22Rv1 (cell line): ENCODE measurements at regions not wholly inside any gene's neighbourhood (a gene's known extent, or its start where the extent isn't known, plus 50 kb on each side); places are given as distances from the start of the nearest gene placed in this dataset.

Experiments used
- H3K27ac ChIP-seq: fragments of 450-650 bp; 2 replicates; pipeline ENCODE4 v1.5.1; 2017
- ZFX ChIP-seq: fragments of 450-650 bp; IDR thresholded peaks from 2 replicates; pipeline ENCODE4 v1.6.1; 2017; ENCODE audit warnings: antibody characterized with exemption, borderline replicate concordance
- TF ChIP-seq, protein P1 (sequence below): fragments of 450-650 bp; IDR thresholded peaks from 2 replicates; pipeline ENCODE4 v1.5.1; 2017; ENCODE audit warnings: mild to moderate bottlenecking

DNA sequence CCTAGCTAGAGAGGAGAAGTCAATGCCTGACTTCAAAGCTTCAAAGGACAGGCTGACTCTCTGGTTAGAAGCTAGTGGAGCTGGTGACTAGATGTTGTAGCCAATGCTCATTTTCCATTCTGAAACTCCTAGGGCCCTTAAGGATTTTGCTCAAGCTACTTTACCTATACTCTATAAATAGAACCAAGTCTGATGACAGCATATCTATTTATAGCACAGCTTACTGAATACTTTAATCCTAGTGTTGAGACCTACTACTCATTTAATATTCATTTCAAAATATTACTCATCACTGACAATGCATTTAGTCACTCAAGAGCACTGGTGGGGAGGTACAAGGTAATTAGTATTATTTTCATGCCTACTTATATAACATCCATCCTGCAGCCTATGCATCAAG, 137.2 kb upstream of the PELI2 start:
- H3K27ac ChIP-seq, result no peak overlapping the region
- TF ChIP-seq, protein P1, sequence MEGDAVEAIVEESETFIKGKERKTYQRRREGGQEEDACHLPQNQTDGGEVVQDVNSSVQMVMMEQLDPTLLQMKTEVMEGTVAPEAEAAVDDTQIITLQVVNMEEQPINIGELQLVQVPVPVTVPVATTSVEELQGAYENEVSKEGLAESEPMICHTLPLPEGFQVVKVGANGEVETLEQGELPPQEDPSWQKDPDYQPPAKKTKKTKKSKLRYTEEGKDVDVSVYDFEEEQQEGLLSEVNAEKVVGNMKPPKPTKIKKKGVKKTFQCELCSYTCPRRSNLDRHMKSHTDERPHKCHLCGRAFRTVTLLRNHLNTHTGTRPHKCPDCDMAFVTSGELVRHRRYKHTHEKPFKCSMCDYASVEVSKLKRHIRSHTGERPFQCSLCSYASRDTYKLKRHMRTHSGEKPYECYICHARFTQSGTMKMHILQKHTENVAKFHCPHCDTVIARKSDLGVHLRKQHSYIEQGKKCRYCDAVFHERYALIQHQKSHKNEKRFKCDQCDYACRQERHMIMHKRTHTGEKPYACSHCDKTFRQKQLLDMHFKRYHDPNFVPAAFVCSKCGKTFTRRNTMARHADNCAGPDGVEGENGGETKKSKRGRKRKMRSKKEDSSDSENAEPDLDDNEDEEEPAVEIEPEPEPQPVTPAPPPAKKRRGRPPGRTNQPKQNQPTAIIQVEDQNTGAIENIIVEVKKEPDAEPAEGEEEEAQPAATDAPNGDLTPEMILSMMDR, result no peak
- no peak for TF ChIP-seq ZFX

DNA sequence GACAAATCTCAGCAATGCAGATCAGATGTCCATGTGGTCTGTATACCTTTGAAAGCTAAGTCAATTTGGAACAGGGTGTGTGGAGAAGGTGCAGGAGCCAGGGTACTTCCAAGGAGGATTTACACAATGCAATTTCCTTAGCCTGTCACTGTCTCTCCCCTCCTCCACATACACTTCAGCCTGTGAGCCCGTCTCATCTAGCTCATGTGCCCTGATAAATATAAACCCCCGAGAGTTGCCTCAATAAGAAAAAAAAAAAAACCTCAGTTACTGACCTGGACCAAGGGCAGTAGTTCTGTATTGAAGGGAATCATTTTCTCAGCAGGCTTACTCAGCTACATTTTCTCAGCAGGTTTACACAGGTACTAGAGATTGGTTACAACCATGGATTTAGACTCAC, 132.1 kb upstream of the PELI2 start:
- TF ChIP-seq ZFX, result no peak
- TF ChIP-seq, protein P1, result no peak
- no peak overlapping the region for H3K27ac ChIP-seq

DNA sequence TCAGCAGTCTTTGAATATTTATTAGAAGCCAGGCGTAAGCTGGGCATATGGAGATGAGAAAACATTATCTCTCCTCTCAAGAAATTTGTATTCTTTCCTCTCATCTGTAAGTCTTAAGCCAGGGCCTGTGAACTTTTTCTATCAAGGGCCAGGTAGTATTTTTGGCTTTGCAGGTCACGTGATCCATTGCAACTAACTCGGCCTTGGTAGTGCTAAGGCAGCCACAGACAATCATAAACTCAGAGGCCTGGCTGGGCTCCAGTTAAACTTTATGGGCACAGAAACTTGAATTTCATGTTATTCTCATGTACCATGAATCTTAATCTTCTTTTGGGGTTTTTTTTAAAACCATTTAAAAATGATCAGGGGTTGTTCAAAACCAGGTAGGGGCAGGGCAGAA, 117.4 kb upstream of the PELI2 start:
- TF ChIP-seq ZFX, result no peak
- TF ChIP-seq, protein P1, result no peak
- H3K27ac ChIP-seq, result no peak overlapping the region

DNA sequence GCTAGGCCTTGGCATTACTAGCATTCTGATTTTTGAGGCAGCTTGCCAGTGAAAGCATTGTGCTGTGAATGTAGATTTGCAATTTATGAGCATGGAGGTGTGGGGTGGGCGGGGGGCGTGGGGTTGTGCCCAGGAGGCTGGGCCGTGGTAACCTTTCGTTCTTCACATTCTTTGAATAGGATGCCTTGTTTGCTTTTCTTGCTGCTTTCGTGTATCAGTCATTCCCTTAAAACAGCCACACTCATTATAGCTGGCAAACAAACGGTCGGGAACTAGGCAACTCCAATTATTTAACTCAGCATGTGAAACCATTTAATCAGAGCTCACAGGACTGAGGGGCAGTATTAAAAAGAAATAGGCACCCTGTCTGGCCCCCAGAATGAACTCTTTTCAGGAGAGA, 115.9 kb upstream of the PELI2 start:
- TF ChIP-seq, protein P1, result no peak
- no peak for TF ChIP-seq ZFX

DNA sequence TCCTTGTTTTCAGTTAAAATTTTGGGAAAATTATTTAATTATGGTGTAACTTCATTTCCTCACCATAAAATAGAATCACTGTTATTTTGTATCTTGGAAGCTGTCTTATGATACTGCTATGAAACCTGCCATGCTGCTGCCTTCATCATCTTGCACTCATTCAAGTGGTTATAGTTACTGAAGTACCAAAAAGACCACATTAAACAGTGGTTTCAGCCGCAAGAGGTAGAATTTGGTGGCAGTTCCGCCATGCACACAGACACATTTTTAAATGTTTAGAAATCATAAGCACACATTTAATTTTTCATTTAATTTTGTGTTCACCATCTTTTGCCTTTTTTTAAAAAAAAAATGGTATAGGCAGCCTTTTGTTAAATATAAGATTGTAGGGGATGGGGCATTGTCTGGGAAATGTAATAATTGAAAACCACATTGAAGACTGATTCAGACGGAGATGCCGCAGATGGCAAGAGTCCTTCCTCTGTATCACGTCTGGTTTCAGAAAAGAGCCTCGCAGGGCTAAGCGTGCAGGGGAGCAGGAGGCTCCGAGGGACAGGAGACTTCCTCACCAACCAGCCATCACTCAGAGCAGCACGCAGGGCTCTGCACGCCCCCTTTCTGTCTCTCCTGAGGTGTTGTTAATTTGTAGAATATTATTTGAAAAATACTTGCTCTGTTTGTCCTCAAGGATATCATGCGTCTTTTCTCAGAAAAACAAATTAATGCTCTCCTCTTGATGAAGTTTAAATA, 115.2 kb upstream of the PELI2 start:
- no peak for TF ChIP-seq ZFX
- TF ChIP-seq, protein P1, result no peak
- no peak overlapping the region for H3K27ac ChIP-seq

More for the DNA sequence above, 115.9 kb upstream of the PELI2 start:
- no peak overlapping the region for H3K27ac ChIP-seq

DNA sequence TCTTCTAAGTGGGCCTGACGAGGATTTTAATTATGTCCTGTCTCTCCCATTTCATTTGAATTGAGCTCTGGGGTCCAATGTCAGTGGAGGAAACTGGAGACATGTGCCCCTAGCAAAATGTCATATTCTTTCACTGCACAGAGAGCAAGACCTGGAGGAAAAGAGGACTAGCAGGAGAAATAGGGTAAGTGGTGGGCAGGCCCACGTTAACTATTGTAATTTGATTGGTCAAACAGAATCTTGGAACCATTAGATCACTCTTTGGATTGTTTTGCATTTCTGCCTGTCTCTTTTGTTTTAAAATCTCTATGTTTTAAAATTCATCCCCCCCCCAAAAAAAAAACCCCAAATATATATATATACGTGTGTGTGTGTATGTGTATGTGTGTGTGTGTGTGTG, 113.9 kb upstream of the PELI2 start:
- no peak overlapping the region for H3K27ac ChIP-seq
- TF ChIP-seq ZFX, result no peak
- TF ChIP-seq, protein P1, result no peak

DNA sequence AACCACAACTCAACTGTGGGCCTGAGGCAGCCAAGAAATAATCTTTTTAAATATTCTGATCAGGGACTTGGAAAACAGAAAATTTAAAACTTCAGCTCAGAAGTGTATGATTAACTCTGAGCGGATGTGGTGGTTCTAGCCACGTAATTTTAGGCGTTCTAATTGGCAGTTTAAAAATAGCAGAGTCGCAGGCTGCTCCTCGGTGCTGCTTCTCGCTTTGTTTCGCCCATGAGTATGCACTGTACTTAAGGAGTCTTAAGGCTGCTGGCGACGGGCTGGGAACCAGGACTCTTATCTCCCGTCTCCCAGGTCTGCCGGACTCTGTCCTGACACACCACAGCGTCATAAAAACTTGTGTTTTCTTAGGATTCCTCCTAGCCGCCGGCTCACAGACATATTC, 113.4 kb upstream of the PELI2 start:
- no peak overlapping the region for H3K27ac ChIP-seq
- TF ChIP-seq ZFX, result no peak
- TF ChIP-seq, protein P1, result no peak
